ENCODE measurements at regions not wholly inside any gene's neighbourhood (a gene's known extent, or its start where the extent isn't known, plus 50 kb on each side); places are given as distances from the start of the nearest gene placed in this dataset.
"Not testable (repeated sequence)": the region's sequence is repeated elsewhere in the genome, so short reads cannot be mapped to it uniquely, and the experiment has no call there.

DNA sequence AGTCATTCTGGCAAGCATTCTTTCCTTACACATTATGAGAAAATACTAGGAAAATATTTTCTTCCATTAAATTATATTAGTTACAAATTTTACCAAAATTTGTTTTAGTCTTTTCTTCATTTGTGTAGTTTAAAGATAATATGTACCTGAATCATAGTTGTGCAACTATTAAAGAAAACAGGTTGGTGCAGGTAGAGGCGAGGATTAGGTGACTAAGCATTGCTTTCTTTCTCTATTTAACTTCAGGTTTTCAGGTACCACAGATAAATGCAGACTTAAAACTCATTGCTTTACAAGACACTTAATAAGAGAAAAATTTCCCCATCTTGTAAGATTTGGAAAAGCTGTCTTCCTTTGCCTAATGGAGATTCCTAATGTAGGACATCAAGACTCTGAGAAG, 1175.5 kb upstream of the ADGRB3 start:
- DNase-seq: no peak

DNA sequence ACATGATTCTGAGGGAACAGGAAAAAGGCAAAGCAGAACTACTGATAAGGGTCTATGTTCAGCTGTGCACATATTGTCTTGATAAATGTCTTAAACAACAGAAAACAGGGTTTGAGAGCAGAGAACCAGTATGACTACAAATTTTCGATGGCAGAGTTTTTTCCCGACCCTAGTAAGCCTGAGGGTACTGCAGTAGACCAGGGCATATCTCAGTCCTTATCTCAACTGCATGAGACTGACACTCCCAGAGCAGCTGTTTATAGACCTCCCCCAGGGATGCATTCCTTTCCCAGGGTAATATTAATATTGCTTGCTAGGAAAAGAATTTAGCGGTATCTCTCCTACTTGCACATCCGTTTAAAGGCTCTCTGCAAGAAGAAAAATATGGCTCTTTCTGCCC, 1176.8 kb upstream of the ADGRB3 start:
- no peak for DNase-seq

DNA sequence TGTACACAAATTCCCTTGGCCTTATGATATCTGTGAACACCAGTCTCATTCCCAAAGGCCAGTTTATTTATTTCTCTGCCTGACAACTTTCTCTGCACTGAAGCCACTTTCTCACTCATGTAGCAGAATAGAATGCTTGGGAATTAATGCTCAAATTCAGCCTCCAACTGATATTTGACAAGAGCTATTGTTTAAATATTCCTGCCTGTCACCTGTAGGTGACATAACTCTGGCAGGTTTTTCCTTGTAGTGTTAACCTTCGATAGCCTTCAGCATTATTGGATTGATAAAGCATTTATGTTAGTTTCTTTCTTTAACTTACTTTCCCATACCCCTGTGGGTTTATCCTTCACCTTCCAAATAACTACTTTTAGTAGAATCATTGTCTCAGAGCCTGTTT, 1183.2 kb upstream of the ADGRB3 start:
- DNase-seq: no peak

DNA sequence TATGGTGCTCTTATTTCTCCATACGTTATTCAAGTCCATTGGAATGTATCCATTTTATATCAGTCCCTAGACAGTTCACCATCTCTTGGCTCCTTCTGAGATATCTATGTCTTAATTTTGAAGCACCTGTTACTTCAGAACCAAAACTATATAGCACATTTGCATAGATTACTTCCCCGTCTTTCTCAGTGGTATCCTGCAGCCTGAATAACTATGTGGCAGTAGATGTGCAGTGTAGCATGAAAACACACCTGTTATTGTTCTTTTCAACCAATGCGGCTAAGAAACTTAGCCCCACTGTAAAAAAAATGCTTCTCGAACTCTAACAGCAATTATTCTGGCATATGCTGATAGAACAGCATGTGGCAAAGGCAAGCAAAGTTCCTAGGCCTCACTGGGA, 1184.4 kb upstream of the ADGRB3 start:
- no peak for DNase-seq

DNA sequence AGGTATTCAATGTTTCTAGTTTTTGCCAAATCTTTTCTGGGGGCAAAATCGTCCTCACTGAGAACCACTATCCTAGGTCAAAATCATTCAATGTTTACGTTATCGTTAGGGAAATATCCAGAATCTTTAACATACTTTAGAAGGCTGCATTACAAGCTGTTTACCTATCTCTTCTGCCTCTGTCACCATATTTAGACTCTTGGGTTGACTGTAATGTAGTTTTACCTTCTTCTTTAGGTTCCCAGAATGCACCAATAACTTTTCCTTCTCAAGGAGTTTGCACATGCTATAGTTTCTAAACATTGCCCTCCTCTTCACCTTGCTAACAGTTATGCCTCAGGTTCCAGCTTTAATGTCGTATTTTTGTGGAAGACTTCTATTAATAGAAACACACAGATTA, 1185.5 kb upstream of the ADGRB3 start:
- DNase-seq: no peak

DNA sequence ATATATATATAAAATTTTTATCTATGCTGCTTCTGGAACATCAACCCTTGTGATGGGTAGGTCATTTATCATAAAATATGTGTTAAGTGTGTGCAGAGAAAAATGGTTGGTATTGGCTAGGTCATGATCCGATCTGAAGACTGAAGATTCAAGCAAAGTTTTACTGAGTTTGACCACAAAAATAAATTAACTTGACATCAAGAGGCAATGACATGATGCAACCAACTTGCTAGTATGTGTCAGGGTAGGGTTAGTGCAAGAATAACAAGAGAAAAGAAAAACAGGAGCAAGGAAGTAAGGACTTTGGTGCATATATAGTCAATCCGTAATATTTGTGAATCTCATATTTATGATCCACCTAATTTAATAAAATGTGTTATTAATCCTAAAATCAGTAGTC, 1202.0 kb upstream of the ADGRB3 start:
- no peak for DNase-seq

DNA sequence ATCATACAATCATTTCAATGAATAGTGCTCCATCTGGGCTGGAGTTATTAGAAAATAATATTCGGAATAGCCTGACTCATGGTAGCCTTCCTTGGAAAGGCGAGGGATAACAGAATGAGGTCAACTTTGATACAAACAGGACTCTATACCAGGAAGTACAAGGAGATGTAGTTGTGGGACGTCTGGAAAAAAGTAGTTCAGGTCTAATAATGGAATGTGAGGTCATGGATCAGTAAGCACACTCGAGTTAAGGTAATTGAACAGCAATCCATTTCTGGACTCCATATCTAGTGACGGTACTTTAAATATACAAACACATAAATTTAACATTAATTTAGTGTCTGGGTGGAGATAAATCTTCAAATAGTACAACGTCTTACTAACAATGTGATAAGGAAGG, 1204.0 kb upstream of the ADGRB3 start:
- no peak for DNase-seq

DNA sequence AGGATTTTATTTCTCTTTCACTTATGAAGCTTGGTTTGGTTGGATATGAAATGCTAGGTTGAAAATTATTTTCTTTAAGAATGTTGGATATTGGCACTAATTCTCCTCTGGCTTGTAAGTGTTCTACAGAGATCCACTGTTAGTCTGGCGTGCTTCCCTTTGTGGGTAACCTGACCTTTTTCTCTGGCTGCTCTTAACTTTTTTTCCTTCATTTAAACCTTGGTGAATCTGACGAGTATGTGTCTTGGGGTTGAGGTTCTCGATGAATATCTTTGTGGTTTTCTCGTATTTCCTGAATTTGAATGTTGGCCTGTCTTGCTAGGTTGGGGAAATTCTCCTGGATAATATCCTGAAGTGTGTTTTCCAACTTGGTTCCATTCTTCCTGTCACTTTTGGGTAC, 1208.4 kb upstream of the ADGRB3 start:
- DNase-seq: not testable (repeated sequence)

DNA sequence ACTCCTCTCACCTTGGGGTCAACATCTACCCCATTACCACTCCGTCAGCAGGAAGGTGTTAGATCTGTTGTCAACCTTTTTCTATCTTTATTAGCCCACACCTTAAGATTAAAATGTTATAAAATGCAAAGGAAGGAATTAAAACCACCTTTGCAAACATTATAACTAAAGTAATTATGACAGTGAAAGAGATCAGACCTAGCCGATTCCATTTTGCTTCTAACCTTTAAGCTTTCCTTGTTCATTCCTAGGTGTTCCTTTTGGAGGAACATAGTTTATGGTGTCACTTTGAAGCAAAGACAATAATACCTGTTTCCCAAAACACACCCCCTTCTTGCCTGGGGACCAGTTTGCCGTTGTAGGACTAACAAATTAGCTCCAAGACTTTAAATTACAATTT, 1223.0 kb upstream of the ADGRB3 start:
- DNase-seq: no peak

DNA sequence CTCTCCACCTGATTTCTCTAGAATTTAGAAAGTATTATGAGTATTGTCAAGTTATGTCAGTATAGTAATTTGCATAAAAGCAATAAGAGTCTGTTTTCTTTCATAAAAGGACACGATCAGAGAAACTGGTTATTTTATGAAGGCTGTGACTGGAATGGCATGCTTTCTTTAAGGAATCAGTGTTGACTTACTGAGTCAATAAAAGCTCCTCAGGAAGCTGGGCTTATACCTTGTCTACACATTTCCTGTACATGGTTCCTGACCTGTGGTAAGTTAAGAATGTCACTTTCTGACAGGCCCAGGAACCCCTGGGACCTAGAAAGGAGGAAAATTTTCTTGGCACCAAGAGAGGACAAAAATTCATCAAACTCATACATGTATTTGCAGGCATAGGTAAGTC, 1224.0 kb upstream of the ADGRB3 start:
- DNase-seq: no peak

DNA sequence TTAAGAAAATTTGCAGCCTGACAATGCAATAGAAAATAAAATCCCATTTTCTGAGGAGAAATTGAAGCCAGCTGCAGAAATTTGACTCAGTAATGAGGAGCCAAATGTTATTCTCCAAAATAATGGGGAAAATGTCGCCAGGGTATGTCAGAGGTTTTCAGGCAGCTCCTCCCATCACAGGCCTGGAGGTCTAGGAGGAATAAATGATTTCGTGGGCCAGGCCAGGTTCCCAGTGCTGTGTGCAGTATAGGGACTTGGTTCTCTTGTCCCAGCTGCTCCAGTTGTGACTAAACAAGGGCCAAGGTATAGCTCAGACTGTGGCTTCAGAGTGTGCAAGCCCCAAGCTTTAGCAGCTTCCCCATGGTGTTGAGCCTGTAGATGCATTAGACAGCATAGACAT, 1240.8 kb upstream of the ADGRB3 start:
- no peak for DNase-seq

DNA sequence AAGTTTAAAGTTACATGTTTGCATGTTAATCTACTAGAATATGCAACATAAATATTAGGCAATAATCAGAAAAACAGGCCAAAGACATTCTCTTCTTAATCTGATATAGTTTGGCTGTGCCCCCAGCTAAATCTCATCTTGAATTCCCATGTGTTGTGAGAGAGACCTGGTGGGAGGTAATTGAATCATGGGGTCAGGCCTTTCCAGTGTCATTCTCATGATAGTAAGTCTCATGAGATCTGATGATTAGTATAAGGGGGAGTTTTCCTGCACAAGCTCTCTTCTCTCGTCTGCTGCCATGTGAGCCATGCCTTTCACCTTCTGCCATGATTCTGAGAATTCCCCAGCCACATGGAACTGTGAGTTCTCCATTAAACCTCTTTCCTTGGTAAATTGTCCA, 1241.7 kb upstream of the ADGRB3 start:
- no peak for DNase-seq

DNA sequence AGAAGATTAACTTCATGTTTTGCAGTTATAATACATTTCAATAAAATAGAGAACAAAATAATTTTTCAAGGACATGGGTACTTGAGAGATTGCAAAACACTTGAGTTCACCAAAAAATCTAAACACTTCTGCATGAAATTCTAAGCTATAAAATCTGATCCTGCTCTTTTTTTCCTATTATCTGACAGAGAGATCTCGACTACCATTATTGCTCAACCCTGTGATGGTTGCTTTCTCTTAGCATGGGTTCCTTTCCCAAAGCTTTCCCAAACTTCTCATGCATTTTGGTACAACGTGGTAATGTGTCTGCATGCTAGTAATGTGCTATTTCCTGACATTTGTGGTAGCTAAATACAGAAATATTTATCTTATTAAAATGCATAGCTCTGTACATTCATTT, 1243.1 kb upstream of the ADGRB3 start:
- DNase-seq: no peak

DNA sequence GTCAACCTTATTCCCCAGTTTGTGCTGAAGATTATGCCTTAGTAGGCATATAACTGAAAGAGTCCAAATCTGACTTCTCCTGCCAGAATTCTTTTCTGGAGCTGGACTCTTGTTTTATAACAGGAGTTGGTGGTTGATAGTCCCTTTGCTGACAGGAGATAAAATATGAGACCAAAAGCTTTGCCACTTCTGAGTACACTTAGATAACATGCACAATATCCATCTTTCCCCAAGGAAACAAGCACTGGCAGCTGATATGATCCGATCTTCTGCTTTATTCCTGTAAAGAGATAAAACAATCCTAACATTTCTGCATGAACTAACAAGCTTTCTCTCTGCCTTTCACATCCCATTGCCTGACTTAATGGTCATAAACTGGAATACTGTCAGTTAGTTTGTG, 1265.4 kb upstream of the ADGRB3 start:
- DNase-seq: no peak

DNA sequence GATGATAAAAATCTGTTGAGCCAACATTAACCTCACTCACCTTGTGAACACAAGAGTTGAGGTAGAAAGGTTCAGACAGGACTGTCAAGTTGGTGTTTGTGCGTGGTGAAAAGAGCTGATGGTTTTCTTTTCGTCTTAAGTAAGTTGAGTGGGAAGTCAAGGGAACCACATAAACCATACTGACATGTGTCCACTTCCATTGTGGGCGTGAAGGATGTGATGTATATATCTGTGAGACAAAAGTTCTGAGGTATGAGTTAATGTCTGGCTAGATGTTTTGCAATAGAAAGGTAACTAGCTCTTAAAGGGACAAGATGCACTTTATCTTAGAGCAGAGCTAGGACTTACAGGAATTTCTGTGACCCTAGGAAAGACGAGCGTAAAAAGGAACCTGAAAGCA, 1272.1 kb upstream of the ADGRB3 start:
- no peak for DNase-seq

DNA sequence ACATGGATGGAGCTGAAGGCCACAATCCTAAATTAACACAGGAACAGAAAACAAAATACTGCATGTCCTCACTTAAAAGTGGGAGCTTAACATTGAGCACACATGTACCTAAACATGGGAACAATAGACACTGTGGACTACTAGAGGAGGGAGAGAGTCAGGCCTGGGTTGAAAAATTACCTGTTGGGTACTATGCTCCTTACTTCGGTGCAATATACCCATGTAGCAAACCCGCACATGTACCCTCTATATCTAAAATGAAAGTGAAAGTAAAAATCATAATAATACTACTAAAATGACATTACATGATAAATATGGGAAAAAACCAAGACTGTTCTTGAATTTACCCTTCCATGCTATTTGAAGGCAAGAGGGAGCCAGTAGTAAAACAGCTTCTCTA, 1273.8 kb upstream of the ADGRB3 start:
- no peak for DNase-seq

DNA sequence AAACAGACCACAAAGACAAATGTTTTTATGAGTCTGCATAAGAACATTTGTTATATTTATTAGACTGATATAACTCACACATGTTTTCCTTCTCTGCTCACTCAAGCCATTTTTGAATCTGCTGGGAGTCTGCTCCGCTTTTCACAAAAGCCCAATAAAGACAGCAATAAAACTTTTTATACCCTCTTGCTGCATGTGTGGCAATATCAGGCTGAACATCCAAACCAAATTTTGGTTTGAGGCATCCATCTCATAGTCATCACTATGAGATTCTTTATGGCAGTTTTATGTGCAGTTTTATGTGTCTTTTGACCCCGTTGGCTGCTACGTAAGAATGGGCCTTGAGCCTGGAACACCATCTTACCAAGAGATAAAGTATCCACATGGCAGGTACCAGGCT, 1276.8 kb upstream of the ADGRB3 start:
- DNase-seq: no peak

DNA sequence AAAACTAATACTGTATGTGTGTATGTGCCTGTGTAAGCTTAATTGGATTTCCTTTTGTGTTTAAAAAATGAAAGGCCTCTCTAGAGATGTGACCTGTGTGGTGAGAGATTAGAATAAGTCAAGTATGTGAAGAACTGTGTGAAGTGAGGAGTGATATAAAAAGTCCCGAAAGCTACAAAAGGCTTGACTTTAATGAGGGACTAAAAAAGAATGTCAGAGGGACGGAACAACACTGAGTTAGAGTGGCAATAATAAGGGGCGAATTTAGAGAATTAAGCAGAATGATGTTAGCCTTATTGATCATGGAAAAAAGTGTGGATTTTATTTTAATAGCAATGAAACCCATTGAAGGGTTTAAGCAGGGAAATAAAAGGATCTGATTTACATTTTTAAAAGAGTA, 1281.2 kb upstream of the ADGRB3 start:
- no peak for DNase-seq

DNA sequence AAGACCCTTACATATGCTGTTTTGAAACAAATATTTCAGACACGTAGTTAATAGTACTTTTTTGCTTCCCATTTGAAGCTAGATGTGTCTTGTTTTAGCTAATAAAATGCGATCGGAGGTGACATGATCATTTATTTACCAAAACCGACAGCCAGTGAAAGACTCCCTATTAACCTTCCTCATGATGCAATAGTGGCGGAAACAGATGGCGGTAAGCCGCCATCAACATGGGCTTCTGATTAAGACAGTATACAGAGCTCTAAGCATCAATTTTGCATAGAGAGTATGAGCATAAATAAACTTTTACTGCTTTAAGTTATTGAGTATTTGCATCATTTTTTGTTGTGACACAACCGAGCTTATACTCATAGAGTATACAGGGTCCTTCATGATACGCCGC, 1282.4 kb upstream of the ADGRB3 start:
- DNase-seq: no peak

DNA sequence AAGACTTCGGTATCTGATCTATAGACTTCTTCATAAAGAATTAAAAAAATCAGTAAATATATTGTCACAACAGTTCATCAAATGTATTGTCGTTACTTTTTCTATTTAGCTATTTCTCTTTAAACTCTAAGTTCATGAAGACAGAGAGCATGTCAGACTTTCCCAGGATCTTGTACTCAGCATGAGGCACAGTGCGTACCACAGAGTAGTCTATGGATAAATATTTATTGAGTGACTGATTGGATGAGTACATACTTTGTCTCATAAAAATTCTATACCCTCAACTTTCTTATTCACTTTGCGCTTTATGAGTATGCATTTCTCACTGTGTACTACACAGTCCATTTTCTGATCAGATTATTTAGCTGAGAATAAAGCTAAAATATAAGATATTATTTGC, 1284.4 kb upstream of the ADGRB3 start:
- DNase-seq: no peak

DNA sequence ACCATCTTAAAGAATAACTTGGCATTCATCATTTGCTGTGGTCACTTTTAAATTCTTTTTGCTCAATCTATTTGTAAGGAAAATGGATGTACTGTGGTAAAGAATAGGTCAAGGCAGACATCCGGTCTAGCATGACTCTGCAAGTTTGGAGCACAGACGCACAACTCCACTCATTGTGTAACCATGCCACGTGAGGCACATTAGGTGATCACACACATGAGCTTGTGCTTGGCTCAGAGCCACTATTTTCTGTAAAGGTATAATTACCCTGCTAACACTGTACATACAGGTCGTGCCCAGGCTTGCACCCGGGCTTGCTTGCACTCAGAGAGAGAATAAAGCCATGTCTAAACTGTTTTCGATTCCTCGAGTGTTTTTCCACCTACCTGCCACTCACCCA, 1289.1 kb upstream of the ADGRB3 start:
- DNase-seq: no peak

DNA sequence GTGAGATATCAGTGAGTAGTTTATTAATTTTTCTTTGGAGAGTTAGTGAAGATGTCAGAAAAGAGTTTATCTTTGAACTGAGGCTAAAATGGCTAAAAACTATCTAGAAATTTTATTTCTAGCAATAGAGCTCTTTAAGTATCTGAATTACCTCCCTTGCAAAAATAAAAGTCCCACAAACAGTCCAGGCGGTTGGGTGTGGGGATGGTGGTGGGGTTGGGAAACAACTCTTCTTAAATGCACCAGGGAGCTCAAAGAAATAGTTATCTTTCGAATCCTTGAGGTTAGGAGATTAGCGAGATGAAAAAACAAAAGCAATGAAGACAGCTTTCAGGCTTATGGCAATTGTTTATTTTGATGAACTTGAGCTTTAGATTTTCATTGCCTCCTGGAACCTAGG, 1299.1 kb upstream of the ADGRB3 start:
- no peak for DNase-seq

DNA sequence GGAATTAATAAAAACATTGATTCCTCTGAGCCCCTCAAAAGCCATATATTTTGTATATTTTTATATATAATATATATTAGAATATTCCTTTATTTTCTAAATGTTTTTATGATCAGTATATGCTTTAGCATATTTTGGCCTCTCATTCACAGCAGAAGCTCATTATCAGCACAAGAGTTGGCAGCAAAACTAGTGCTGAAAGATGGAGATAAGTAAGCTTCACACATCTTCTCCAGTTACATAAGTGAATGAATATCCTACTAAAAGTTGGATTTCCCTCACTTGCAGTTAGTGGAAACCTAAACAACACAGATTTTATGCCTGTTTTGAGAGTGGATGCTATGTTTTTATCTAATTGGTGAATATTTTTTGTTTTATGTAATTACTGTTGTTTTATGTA, 1303.8 kb upstream of the ADGRB3 start:
- no peak for DNase-seq

DNA sequence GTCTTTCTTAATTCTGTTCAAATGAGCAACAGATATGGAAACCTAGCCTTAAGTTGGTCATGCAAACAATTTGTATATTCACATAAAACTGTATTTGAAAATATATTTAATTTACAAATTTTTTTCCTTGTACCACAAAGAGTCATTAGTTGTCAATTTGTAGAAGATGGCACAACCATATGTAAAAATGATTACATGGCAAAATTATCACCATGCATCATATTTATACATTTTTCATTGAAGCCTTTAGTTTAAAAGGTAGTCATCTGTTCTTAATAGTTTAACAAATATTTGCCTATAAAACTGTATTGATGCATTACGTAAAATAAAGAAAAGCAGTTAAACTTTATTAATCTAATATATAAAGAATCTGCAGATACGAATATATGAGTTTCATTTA, 1306.8 kb upstream of the ADGRB3 start:
- no peak for DNase-seq

DNA sequence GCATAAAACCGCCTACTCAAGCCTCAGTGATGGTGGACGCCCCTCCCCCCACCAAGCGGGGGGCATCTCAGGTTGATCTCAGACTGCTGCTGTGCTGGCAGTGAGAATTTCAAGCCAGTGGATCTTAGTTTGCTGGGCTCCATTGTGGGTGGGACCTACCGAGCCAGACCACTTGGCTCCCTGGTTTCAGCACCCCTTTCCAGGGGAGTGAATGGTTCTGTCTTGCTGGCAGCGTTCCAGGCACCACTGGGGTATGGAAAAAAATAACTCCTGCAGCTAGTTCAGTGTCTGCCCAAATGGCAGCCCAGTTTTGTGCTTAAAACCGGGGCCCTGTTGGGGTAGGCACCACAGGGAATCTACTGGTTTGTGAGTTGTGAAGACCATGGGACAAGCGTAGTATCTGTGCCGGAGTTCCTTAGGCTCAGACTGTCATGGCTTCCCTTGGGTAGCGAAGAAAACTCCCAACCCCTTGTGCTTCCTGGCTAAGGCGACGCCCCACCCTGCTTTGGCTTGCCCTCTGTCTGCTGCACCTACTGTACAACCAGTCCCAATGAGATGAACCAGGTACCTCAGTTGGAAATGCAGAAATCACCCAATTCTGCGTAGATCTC, 1334.5 kb upstream of the ADGRB3 start:
- DNase-seq: no peak

DNA sequence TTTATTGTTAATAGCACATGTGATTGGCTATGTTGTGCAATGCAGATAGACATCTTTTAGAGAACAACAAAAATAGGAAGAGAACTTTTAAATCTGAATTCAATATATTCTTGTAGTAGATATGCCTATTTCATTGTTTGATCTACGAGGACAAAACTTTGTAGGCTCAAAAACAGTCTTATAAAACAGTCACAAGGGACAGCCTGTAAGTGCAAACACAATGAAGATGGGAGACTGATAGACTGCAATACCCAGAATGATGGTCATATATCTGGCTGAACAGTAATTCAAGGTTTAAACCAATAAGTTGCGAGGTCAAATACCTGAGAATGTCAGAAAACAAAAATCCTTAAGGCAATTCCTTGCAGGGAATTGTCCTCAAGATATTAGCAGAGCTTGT, 1342.9 kb upstream of the ADGRB3 start:
- DNase-seq: no peak
